ENCODE measurements at regions not wholly inside any gene's neighbourhood (a gene's known extent, or its start where the extent isn't known, plus 50 kb on each side); places are given as distances from the start of the nearest gene placed in this dataset.

- Histone ChIP-seq H3K27me3 (no peaks in the 10 kb centered on the region), H3K4me3 (no peak overlapping the region), H3K4me1 (no peaks in the 10 kb centered on the region), H3K9me3 (no peaks in the 10 kb centered on the region), H3K27ac (no peak overlapping the region), H3K36me3 (no peaks in the 10 kb centered on the region)
- no peak for TF ChIP-seq CTCF (IDR thresholded peaks at IDR 0.05)
- DNase-seq (ENCODE audit: low spot score in 2 of 2) = no peak
- intact Hi-C loops (cut with DNase I) = no loop called here
Measured at GRCh38 chr7:124480821-124481290, 284.7 kb downstream of the GPR37 start.

- Histone ChIP-seq H3K4me1 (no peaks in the 10 kb centered on the region), H3K4me3 (no peak overlapping the region), H3K27me3 (no peaks in the 10 kb centered on the region), H3K27ac (no peak overlapping the region), H3K36me3 (no peaks in the 10 kb centered on the region), H3K9me3 (no peaks in the 10 kb centered on the region)
- TF ChIP-seq CTCF (IDR thresholded peaks at IDR 0.05) = no peak
- intact Hi-C loops (cut with DNase I) = no loop called here
- DNase-seq (ENCODE audit: low spot score in 2 of 2) = no peak
Measured at GRCh38 chr7:124480036-124480820, 285.4 kb downstream of the GPR37 start.

GRCh38 chr7:124462249-124462648 lies 303.3 kb downstream of the GPR37 start:
- no peaks in the 10 kb centered on the region for H3K9me3 ChIP-seq
- H3K4me1 ChIP-seq = no peaks in the 10 kb centered on the region
- H3K27ac ChIP-seq = no peak overlapping the region
- no peak for DNase-seq (ENCODE audit: low spot score in 2 of 2)
- no peaks in the 10 kb centered on the region for H3K27me3 ChIP-seq
- H3K36me3 ChIP-seq = no peaks in the 10 kb centered on the region
- intact Hi-C loops (cut with DNase I) = no loop called here
- no peak for TF ChIP-seq CTCF (IDR thresholded peaks at IDR 0.05)
- no peak overlapping the region for H3K4me3 ChIP-seq

- Histone ChIP-seq H3K4me1 (no peaks in the 10 kb centered on the region), H3K36me3 (no peaks in the 10 kb centered on the region), H3K27ac (no peak overlapping the region), H3K4me3 (no peak overlapping the region), H3K27me3 (no peaks in the 10 kb centered on the region), H3K9me3 (no peaks in the 10 kb centered on the region)
- DNase-seq (ENCODE audit: low spot score in 2 of 2) = no peak
- TF ChIP-seq CTCF (IDR thresholded peaks at IDR 0.05) = no peak
- intact Hi-C loops (cut with DNase I) = no loop called here
Measured at GRCh38 chr7:124460555-124460954, 305.0 kb downstream of the GPR37 start.

GRCh38 chr7:124460056-124460450 lies 305.5 kb downstream of the GPR37 start:
- H3K36me3 ChIP-seq = no peaks in the 10 kb centered on the region
- no peak for DNase-seq (ENCODE audit: low spot score in 2 of 2)
- H3K27ac ChIP-seq = no peak overlapping the region
- intact Hi-C loops (cut with DNase I) = no loop called here
- no peaks in the 10 kb centered on the region for H3K9me3 ChIP-seq
- no peaks in the 10 kb centered on the region for H3K4me1 ChIP-seq
- no peaks in the 10 kb centered on the region for H3K27me3 ChIP-seq
- TF ChIP-seq CTCF (IDR thresholded peaks at IDR 0.05) = no peak
- H3K4me3 ChIP-seq = no peak overlapping the region
